ENCODE measurements at regions not wholly inside any gene's neighbourhood (a gene's known extent, or its start where the extent isn't known, plus 50 kb on each side); places are given as distances from the start of the nearest gene placed in this dataset.

GRCh38 chr3:20857636-20858035, 671.6 kb upstream of the SGO1 start:
- TF ChIP-seq CTCF (IDR thresholded peaks at IDR 0.05; ENCODE audit: low read depth, low read length, missing control alignments) = no peak
- no peak for DNase-seq (ENCODE audit: extremely low read depth, low read depth)
- no peak overlapping the region for H3K4me3 ChIP-seq (replicated peaks; ENCODE audit: low read depth, low read length)

GRCh38 chr3:20853890-20854289, 667.9 kb upstream of the SGO1 start:
- no peak for TF ChIP-seq CTCF (IDR thresholded peaks at IDR 0.05; ENCODE audit: low read depth, low read length, missing control alignments)
- DNase-seq (ENCODE audit: extremely low read depth, low read depth) = no peak

GRCh38 chr3:20852712-20853111, 666.7 kb upstream of the SGO1 start:
- no peak overlapping the region for H3K4me3 ChIP-seq (replicated peaks; ENCODE audit: low read depth, low read length)
- TF ChIP-seq CTCF (IDR thresholded peaks at IDR 0.05; ENCODE audit: low read depth, low read length, missing control alignments) = no peak
- no peak for DNase-seq (ENCODE audit: extremely low read depth, low read depth)

More at GRCh38 chr3:20853890-20854289, 667.9 kb upstream of the SGO1 start:
- H3K4me3 ChIP-seq (replicated peaks; ENCODE audit: low read depth, low read length) = no peak overlapping the region

- TF ChIP-seq CTCF (IDR thresholded peaks at IDR 0.05; ENCODE audit: low read depth, low read length, missing control alignments) = no peak
- no peak overlapping the region for H3K4me3 ChIP-seq (replicated peaks; ENCODE audit: low read depth, low read length)
- no peak for DNase-seq (ENCODE audit: extremely low read depth, low read depth)
Observed at GRCh38 chr3:20849975-20850374, 664.0 kb upstream of the SGO1 start.

GRCh38 chr3:20846832-20847231, 660.8 kb upstream of the SGO1 start:
- no peak overlapping the region for H3K4me3 ChIP-seq (replicated peaks; ENCODE audit: low read depth, low read length)
- no peak for TF ChIP-seq CTCF (IDR thresholded peaks at IDR 0.05; ENCODE audit: low read depth, low read length, missing control alignments)
- DNase-seq (ENCODE audit: extremely low read depth, low read depth) = no peak

GRCh38 chr3:20846066-20846465, 660.1 kb upstream of the SGO1 start:
- no peak overlapping the region for H3K4me3 ChIP-seq (replicated peaks; ENCODE audit: low read depth, low read length)
- TF ChIP-seq CTCF (IDR thresholded peaks at IDR 0.05; ENCODE audit: low read depth, low read length, missing control alignments) = no peak
- no peak for DNase-seq (ENCODE audit: extremely low read depth, low read depth)

GRCh38 chr3:20844851-20845250, 658.8 kb upstream of the SGO1 start:
- no peak for DNase-seq (ENCODE audit: extremely low read depth, low read depth)
- H3K4me3 ChIP-seq (replicated peaks; ENCODE audit: low read depth, low read length) = no peak overlapping the region
- TF ChIP-seq CTCF (IDR thresholded peaks at IDR 0.05; ENCODE audit: low read depth, low read length, missing control alignments) = no peak

Measured in HFF-Myc (cell line).